HCT116 (cell line): ENCODE measurements at regions not wholly inside any gene's neighbourhood (a gene's known extent, or its start where the extent isn't known, plus 50 kb on each side); places are given as distances from the start of the nearest gene placed in this dataset.

Experiments
- ATAC-seq: fragments of 200-7000 bp; cut with Tn5 transposase; 2 replicates; pipeline ENCODE4 v1.9.1; 2020; ENCODE audit warnings: mild to moderate bottlenecking, moderate library complexity
- BruUV-seq: library from RNA; stranded (reverse); fragments of 400-500 nt; replicated peaks from 2 replicates; lab custom pipeline; 2021; lab: Mats Ljungman, UMichigan
- CTCF ChIA-PET: fragments of 300-600 bp; sonication (Branson Sonifier 250); formaldehyde crosslinking; loops from one replicate; lab custom pipeline; 2021; ENCODE audit warnings: antibody characterized with exemption; lab: Charles Lee
- POLR2A ChIA-PET: fragments of 300-600, 350-600 bp; sonication (Branson Sonifier 250); formaldehyde crosslinking; loops from one replicate; lab custom pipeline; 2021; ENCODE audit warnings: antibody characterized with exemption; lab: Charles Lee
- RAD21 ChIA-PET, 2 experiments: fragments of 300-600 bp; sonication (Branson Sonifier 250); formaldehyde crosslinking; loops; one replicate each; lab custom pipeline; 2023; ENCODE audit warnings: low total read pairs in 2 of 2; ENCODE audit not compliant: uncharacterized antibody in 2 of 2, unreplicated experiment in 2 of 2, low non-redundant PET in 1 of 2; lab: Charles Lee
- DNase-seq: peaks from one replicate; pipeline ENCODE4 v3.0.0-alpha.2; 2010; ENCODE audit warnings: low read depth, low spot score
- H2AFZ ChIP-seq: fragments of 200-600 bp; shearing (Covaris generic), sonication (generic); 2 replicates; pipeline ENCODE4 v1.6.1; 2017; ENCODE audit warnings: low read depth, mixed run types, mixed read lengths, antibody characterized with exemption, low read length; ENCODE audit not compliant: poor library complexity, severe bottlenecking
- H3K27ac ChIP-seq: 2 replicates; pipeline ENCODE4 v1.5.1; 2012; ENCODE audit warnings: low read depth, low read length
- H3K27me3 ChIP-seq: fragments of 200-600 bp; sonication (generic); 2 replicates; pipeline ENCODE4 v1.6.1; 2016; ENCODE audit warnings: mixed run types, low read length, mixed read lengths; ENCODE audit not compliant: insufficient read depth
- H3K36me3 ChIP-seq, 2 experiments: fragments of 200-500 bp in 1 of 2; fragments of 200-600 bp in 1 of 2; sonication (Bioruptor generic) in 1 of 2; sonication (generic) in 1 of 2; 2 replicates each; pipeline versions ENCODE4 v1.5.1 to v1.6.1; 2014 to 2016; ENCODE audit warnings: low read length in 2 of 2, inconsistent platforms in 1 of 2, mixed read lengths in 1 of 2, mixed run types in 1 of 2; ENCODE audit not compliant: insufficient read depth in 2 of 2, control insufficient read depth in 1 of 2
- H3K4me1 ChIP-seq, 2 experiments: fragments of 200-600 bp in 1 of 2; sonication (generic) in 1 of 2; 2 replicates each; pipeline versions ENCODE4 v1.5.1 to v1.6.1; 2012 to 2017; ENCODE audit warnings: low read length in 2 of 2, inconsistent platforms in 1 of 2, mild to moderate bottlenecking in 1 of 2, mixed read lengths in 1 of 2, mixed run types in 1 of 2, moderate library complexity in 1 of 2; ENCODE audit not compliant: insufficient read depth in 2 of 2, control insufficient read depth in 1 of 2
- H3K4me2 ChIP-seq: fragments of 200-600 bp; sonication (generic); 2 replicates; pipeline ENCODE4 v1.6.1; 2017; ENCODE audit warnings: mixed run types, low read length, mixed read lengths
- H3K4me3 ChIP-seq, 2 experiments: fragments of 200-600 bp in 1 of 2; sonication (generic) in 1 of 2; replicated peaks in 1 of 2; 2 replicates each; pipeline ENCODE4 v1.5.1; 2011 to 2016; ENCODE audit warnings: low read length in 2 of 2, control low read depth in 1 of 2, low read depth in 1 of 2, mild to moderate bottlenecking in 1 of 2, mixed read lengths in 1 of 2, mixed run types in 1 of 2
- H3K79me2 ChIP-seq: fragments of 200-600 bp; sonication (generic); 2 replicates; pipeline ENCODE4 v1.6.1; 2017; ENCODE audit warnings: mild to moderate bottlenecking, mixed run types, low read length, moderate library complexity, mixed read lengths; ENCODE audit not compliant: insufficient read depth
- H3K9ac ChIP-seq: fragments of 200-600 bp; sonication (generic); 2 replicates; pipeline ENCODE4 v1.6.1; 2016; ENCODE audit warnings: low read length, mixed read lengths
- H3K9me2 ChIP-seq: fragments of 200-600 bp; sonication (generic), shearing (Covaris generic); 2 replicates; pipeline ENCODE4 v1.6.1; 2017; ENCODE audit warnings: mixed run types, mild to moderate bottlenecking, moderate library complexity; ENCODE audit not compliant: insufficient read depth
- H3K9me3 ChIP-seq, 2 experiments: fragments of 200-500 bp in 1 of 2; fragments of 200-600 bp in 1 of 2; sonication (Bioruptor generic) in 1 of 2; sonication (generic) in 1 of 2; 2 replicates each; pipeline ENCODE4 v1.6.1; 2014 to 2017; ENCODE audit warnings: low read length in 2 of 2, mixed read lengths in 2 of 2, inconsistent platforms in 1 of 2, low read depth in 1 of 2, mild to moderate bottlenecking in 1 of 2, mixed run types in 1 of 2, moderate library complexity in 1 of 2; ENCODE audit not compliant: control insufficient read depth in 1 of 2, insufficient read depth in 1 of 2
- H4K20me1 ChIP-seq: fragments of 200-600 bp; sonication (generic), shearing (Covaris generic); 2 replicates; pipeline ENCODE4 v1.6.1; 2017; ENCODE audit warnings: mixed run types, mild to moderate bottlenecking, moderate library complexity; ENCODE audit not compliant: insufficient read depth
- ATF3 ChIP-seq: IDR thresholded peaks from 2 replicates; pipeline ENCODE4 v1.6.1; 2012
- CBX3 ChIP-seq: IDR thresholded peaks from 2 replicates; pipeline ENCODE4 v1.6.1; 2012; ENCODE audit warnings: low read depth
- CEBPB ChIP-seq: IDR thresholded peaks from 2 replicates; pipeline ENCODE4 v1.6.1; 2012; ENCODE audit warnings: low read depth
- EGR1 ChIP-seq: IDR thresholded peaks from 2 replicates; pipeline ENCODE4 v1.6.1; 2012; ENCODE audit warnings: low read depth
- ELF1 ChIP-seq: IDR thresholded peaks from 2 replicates; pipeline ENCODE4 v1.6.1; 2012; ENCODE audit warnings: low read depth, borderline replicate concordance
- EZH2 ChIP-seq: fragments of 200-600 bp; sonication (generic); IDR thresholded peaks from 2 replicates; pipeline ENCODE4 v1.6.1; 2017; ENCODE audit warnings: antibody characterized with exemption, mixed run types
- EZH2phosphoT487 ChIP-seq: fragments of 200-600 bp; IDR thresholded peaks from 2 replicates; pipeline ENCODE4 v1.6.1; 2018; ENCODE audit warnings: antibody characterized with exemption, borderline replicate concordance
- FOSL1 ChIP-seq: IDR thresholded peaks from 2 replicates; pipeline ENCODE4 v1.6.1; 2012; ENCODE audit warnings: low read depth
- JUND ChIP-seq: IDR thresholded peaks from 2 replicates; pipeline ENCODE4 v1.6.1; 2012
- POLR2A ChIP-seq: IDR thresholded peaks from 2 replicates; pipeline ENCODE4 v1.7.0; 2011; ENCODE audit warnings: borderline replicate concordance; ENCODE audit not compliant: insufficient read depth, insufficient read length; ENCODE audit errors: extremely low read depth
- RAD21 ChIP-seq: IDR thresholded peaks from 2 replicates; pipeline ENCODE4 v1.6.1; 2012; ENCODE audit warnings: low read depth, mild to moderate bottlenecking
- REST ChIP-seq: IDR thresholded peaks from 2 replicates; pipeline ENCODE4 v1.6.1; 2012; ENCODE audit warnings: low read depth
- SIN3A ChIP-seq: IDR thresholded peaks from 2 replicates; pipeline ENCODE4 v1.6.1; 2012; ENCODE audit warnings: low read depth
- SRF ChIP-seq: IDR thresholded peaks from 2 replicates; pipeline ENCODE4 v1.6.1; 2012; ENCODE audit warnings: low read depth
- TCF7L2 ChIP-seq: IDR thresholded peaks from 2 replicates; pipeline ENCODE4 v1.7.0; 2011; ENCODE audit warnings: borderline replicate concordance, inconsistent platforms; ENCODE audit not compliant: insufficient read depth, insufficient read length; ENCODE audit errors: extremely low read depth
- YY1 ChIP-seq: IDR thresholded peaks from 2 replicates; pipeline ENCODE4 v1.6.1; 2011; ENCODE audit warnings: low read length, low read depth, moderate library complexity, mild to moderate bottlenecking; ENCODE audit not compliant: insufficient replicate concordance; ENCODE audit errors: extremely low read depth
- ZFX ChIP-seq: fragments of 450-650 bp; IDR thresholded peaks from 2 replicates; pipeline ENCODE4 v1.6.1; 2017
- ZNF274 ChIP-seq: fragments of 200-500 bp; sonication (Bioruptor generic); IDR thresholded peaks from 2 replicates; pipeline ENCODE4 v1.6.1; 2014; ENCODE audit warnings: mild to moderate bottlenecking, low read depth, low read length, inconsistent platforms
- intact Hi-C: fragments of 100-400 bp; cut with micrococcal nuclease; formaldehyde crosslinking; loops from 2 replicates; pipeline ENCODE4 v1.10.0; 2022
- TF ChIP-seq, protein P1 (sequence below): IDR thresholded peaks from 2 replicates; pipeline ENCODE4 v1.6.1; 2012

GRCh38 chr2:824954-825353, 125.7 kb upstream of the SNTG2 start (continued):
- TF ChIP-seq REST: no peak

DNA sequence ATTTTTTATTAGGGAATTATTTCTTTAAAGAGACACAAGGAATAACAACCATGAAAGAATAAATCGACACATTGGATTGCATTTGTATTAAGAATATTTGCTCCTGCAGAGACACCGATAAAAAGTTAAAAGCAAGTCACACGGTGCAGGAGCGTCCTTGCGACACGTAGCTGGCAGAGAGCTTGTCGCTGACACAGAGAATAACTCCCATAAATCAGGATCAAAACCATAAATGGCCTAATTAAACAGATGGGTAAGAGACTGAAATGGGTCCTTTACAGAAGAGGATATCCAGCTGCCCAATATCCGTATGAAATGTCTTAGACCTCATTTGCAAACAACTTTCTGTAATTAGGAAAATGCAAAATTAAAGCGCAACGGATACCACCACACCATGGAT, 126.1 kb upstream of the SNTG2 start:
- H3K36me3 ChIP-seq: no peaks in the 10 kb centered on the region
- no peaks in the 10 kb centered on the region for H4K20me1 ChIP-seq
- ChIA-PET RAD21 (no interaction called here), CTCF (no interaction called here), POLR2A (no interaction called here)
- intact Hi-C loops: no loop called here
- H3K9me3 ChIP-seq: no peaks in the 10 kb centered on the region
- no peak overlapping the region for H3K9ac ChIP-seq
- TF ChIP-seq, protein P1, sequence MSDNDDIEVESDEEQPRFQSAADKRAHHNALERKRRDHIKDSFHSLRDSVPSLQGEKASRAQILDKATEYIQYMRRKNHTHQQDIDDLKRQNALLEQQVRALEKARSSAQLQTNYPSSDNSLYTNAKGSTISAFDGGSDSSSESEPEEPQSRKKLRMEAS: no peak
- TF ChIP-seq EZH2 (no peak), ZNF274 (no peak), ELF1 (no peak), EZH2phosphoT487 (no peak), TCF7L2 (no peak), YY1 (no peak), JUND (no peak), CEBPB (no peak), SRF (no peak), ATF3 (no peak), FOSL1 (no peak), SIN3A (no peak), CBX3 (no peak), POLR2A (no peak), RAD21 (no peak), ZFX (no peak), EGR1 (no peak)
- no peaks in the 10 kb centered on the region for H3K79me2 ChIP-seq
- no peak for ATAC-seq
- peaks cover 7% of the 10 kb centered on the region for H3K27me3 ChIP-seq
- H3K4me3 ChIP-seq: no peak overlapping the region
- no peaks in the 10 kb centered on the region for H3K9me2 ChIP-seq
- no peaks in the 10 kb centered on the region for H3K4me1 ChIP-seq
- no peak overlapping the region for H3K4me2 ChIP-seq
- no peak overlapping the region for H3K27ac ChIP-seq
- no TSS peak for BruUV-seq
- DNase-seq: no peak
- H2AFZ ChIP-seq: no peak overlapping the region
